ENCODE measurements at regions not wholly inside any gene's neighbourhood (a gene's known extent, or its start where the extent isn't known, plus 50 kb on each side); places are given as distances from the start of the nearest gene placed in this dataset.
"Not testable (repeated sequence)": the region's sequence is repeated elsewhere in the genome, so short reads cannot be mapped to it uniquely, and the experiment has no call there.

DNA sequence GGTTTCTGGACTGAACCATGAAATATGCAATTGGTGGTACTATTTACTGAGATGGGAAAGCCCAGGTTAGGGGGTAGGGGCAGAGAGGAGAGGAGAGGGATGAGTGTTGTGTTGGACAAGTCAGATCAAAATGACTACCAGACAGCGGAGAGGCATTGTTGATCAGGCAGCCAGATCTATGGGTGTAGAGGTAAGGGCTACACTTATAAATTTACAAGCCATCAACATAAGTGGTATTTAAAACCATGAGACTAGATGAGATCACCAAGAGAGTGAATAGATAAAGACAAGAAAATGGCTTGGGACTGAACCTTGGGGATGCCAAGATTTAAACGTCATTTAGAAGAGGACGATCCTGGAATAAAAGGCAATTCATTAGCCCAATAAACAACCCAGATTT is 123.4 kb downstream of the NXPE2 start:
- H3K27me3 ChIP-seq (ENCODE audit: control insufficient read depth, insufficient read depth, low read length): no peaks in the 10 kb centered on the region; the same call in 1 of the 2 replicates
- in situ Hi-C loops (cut with HindIII; ENCODE audit: low pct_unique_long_range_greater_than_20kb, low sequenced_read_pairs): no loop called here
- intact Hi-C loops (cut with micrococcal nuclease; ENCODE audit: unreplicated experiment): no loop called here
- H3K4me1 ChIP-seq (ENCODE audit: control insufficient read depth, insufficient read depth, low read length): no peaks in the 10 kb centered on the region
- no peak overlapping the region for H3K4me3 ChIP-seq (ENCODE audit: low read depth in 2 of 2, low read length in 2 of 2)
- no peak for DNase-seq (ENCODE audit: low read depth, low spot score)
- H3K36me3 ChIP-seq (ENCODE audit: control insufficient read depth, insufficient read depth, low read length): no peaks in the 10 kb centered on the region
- TF ChIP-seq SIN3A (IDR thresholded peaks at IDR 0.05; ENCODE audit: borderline replicate concordance, insufficient read depth, low read depth, low read length) (no peak), TCF7L2 (IDR thresholded peaks at IDR 0.05; ENCODE audit: low read depth, low read length) (no peak), POLR2AphosphoS5 (IDR thresholded peaks at IDR 0.05; ENCODE audit: low read depth, low read length) (no peak)
- TF ChIP-seq, protein P1, sequence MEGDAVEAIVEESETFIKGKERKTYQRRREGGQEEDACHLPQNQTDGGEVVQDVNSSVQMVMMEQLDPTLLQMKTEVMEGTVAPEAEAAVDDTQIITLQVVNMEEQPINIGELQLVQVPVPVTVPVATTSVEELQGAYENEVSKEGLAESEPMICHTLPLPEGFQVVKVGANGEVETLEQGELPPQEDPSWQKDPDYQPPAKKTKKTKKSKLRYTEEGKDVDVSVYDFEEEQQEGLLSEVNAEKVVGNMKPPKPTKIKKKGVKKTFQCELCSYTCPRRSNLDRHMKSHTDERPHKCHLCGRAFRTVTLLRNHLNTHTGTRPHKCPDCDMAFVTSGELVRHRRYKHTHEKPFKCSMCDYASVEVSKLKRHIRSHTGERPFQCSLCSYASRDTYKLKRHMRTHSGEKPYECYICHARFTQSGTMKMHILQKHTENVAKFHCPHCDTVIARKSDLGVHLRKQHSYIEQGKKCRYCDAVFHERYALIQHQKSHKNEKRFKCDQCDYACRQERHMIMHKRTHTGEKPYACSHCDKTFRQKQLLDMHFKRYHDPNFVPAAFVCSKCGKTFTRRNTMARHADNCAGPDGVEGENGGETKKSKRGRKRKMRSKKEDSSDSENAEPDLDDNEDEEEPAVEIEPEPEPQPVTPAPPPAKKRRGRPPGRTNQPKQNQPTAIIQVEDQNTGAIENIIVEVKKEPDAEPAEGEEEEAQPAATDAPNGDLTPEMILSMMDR (IDR thresholded peaks at IDR 0.05): no peak
- TF ChIP-seq, protein P2, sequence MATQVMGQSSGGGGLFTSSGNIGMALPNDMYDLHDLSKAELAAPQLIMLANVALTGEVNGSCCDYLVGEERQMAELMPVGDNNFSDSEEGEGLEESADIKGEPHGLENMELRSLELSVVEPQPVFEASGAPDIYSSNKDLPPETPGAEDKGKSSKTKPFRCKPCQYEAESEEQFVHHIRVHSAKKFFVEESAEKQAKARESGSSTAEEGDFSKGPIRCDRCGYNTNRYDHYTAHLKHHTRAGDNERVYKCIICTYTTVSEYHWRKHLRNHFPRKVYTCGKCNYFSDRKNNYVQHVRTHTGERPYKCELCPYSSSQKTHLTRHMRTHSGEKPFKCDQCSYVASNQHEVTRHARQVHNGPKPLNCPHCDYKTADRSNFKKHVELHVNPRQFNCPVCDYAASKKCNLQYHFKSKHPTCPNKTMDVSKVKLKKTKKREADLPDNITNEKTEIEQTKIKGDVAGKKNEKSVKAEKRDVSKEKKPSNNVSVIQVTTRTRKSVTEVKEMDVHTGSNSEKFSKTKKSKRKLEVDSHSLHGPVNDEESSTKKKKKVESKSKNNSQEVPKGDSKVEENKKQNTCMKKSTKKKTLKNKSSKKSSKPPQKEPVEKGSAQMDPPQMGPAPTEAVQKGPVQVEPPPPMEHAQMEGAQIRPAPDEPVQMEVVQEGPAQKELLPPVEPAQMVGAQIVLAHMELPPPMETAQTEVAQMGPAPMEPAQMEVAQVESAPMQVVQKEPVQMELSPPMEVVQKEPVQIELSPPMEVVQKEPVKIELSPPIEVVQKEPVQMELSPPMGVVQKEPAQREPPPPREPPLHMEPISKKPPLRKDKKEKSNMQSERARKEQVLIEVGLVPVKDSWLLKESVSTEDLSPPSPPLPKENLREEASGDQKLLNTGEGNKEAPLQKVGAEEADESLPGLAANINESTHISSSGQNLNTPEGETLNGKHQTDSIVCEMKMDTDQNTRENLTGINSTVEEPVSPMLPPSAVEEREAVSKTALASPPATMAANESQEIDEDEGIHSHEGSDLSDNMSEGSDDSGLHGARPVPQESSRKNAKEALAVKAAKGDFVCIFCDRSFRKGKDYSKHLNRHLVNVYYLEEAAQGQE (IDR thresholded peaks at IDR 0.05; ENCODE audit: insufficient read depth in 1 of 2, low read depth in 2 of 2, low read length in 1 of 2): no peak
- ChIA-PET POLR2A (no interaction called here), CTCF (no interaction called here)
- ATAC-seq: no peak
- no peak overlapping the region for H3K27ac ChIP-seq (ENCODE audit: low read length)
- no TSS peak for BruUV-seq (replicated peaks)
- no peaks in the 10 kb centered on the region for H3K9me3 ChIP-seq (ENCODE audit: control insufficient read depth, insufficient read depth, low read depth, low read length)

DNA sequence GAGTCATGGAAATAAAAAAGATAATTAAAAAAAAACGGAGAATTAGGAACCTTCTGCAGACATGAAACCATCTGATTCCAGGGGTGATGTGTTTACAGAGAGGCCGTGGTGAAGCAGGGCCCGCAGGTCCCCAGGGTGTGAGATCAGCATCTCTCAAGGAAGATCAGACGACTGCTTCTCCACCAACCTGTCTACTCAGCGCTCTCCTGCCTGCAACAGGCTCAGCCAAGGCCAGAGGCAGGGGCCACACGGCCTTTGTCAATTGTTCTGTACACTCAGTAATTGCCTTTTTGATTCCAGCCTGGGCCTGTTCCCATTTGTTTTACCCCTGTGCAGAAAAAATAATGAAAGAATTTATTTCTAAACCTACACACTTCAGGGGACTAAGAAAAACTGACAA is 124.6 kb downstream of the NXPE2 start:
- POLR2A ChIA-PET: no interaction called here
- Histone ChIP-seq H3K27ac (ENCODE audit: low read length) (no peak overlapping the region), H3K4me1 (ENCODE audit: control insufficient read depth, insufficient read depth, low read length) (no peaks in the 10 kb centered on the region), H3K27me3 (ENCODE audit: control insufficient read depth, insufficient read depth, low read length) (no peaks in the 10 kb centered on the region; the same call in 1 of the 2 replicates), H3K9me3 (ENCODE audit: control insufficient read depth, insufficient read depth, low read depth, low read length) (no peaks in the 10 kb centered on the region), H3K36me3 (ENCODE audit: control insufficient read depth, insufficient read depth, low read length) (no peaks in the 10 kb centered on the region), H3K4me3 (ENCODE audit: low read depth in 2 of 2, low read length in 2 of 2) (no peak overlapping the region)
- no peak for ATAC-seq
- CTCF ChIA-PET: no interaction called here
- DNase-seq (ENCODE audit: low read depth, low spot score): no peak
- in situ Hi-C loops (cut with HindIII; ENCODE audit: low pct_unique_long_range_greater_than_20kb, low sequenced_read_pairs) (no loop called here), intact Hi-C loops (cut with micrococcal nuclease; ENCODE audit: unreplicated experiment) (no loop called here)
- TF ChIP-seq SIN3A (IDR thresholded peaks at IDR 0.05; ENCODE audit: borderline replicate concordance, insufficient read depth, low read depth, low read length): no peak
- TF ChIP-seq POLR2AphosphoS5 (IDR thresholded peaks at IDR 0.05; ENCODE audit: low read depth, low read length): no peak
- TF ChIP-seq, protein P2 (IDR thresholded peaks at IDR 0.05; ENCODE audit: insufficient read depth in 1 of 2, low read depth in 2 of 2, low read length in 1 of 2): no peak
- no peak for TF ChIP-seq TCF7L2 (IDR thresholded peaks at IDR 0.05; ENCODE audit: low read depth, low read length)
- TF ChIP-seq, protein P1 (IDR thresholded peaks at IDR 0.05): no peak
- no TSS peak for BruUV-seq (replicated peaks)

DNA sequence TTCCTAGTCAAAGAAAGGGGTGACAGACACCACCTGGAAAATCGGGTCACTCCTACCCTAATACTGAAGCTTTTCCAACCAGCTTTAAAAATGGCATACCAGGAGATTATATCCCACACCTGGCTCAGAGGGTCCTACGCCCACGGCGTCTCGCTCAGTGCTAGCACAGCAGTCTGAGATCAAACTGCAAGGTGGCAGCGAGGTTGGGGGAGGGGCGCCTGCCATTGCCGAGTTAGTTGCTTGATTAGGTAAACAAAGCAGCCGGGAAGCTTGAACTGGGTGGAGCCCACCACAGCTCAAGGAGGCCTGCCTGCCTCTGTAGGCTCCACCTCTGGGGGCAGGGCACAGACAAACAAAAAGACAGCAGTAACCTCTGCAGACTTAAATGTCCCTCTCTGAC is 127.1 kb downstream of the NXPE2 start:
- in situ Hi-C loops (cut with HindIII; ENCODE audit: low pct_unique_long_range_greater_than_20kb, low sequenced_read_pairs); POLR2A ChIA-PET; CTCF ChIA-PET; BruUV-seq (replicated peaks); intact Hi-C loops (cut with micrococcal nuclease; ENCODE audit: unreplicated experiment); H3K27me3 ChIP-seq (ENCODE audit: control insufficient read depth, insufficient read depth, low read length); DNase-seq (ENCODE audit: low read depth, low spot score); H3K4me3 ChIP-seq (ENCODE audit: low read depth in 2 of 2, low read length in 2 of 2); H3K4me1 ChIP-seq (ENCODE audit: control insufficient read depth, insufficient read depth, low read length); ATAC-seq; H3K36me3 ChIP-seq (ENCODE audit: control insufficient read depth, insufficient read depth, low read length); H3K9me3 ChIP-seq (ENCODE audit: control insufficient read depth, insufficient read depth, low read depth, low read length); H3K27ac ChIP-seq (ENCODE audit: low read length): not testable (repeated sequence)

Measured in Panc1 (cell line).